HEK293 (cell line): ENCODE measurements at regions not wholly inside any gene's neighbourhood (a gene's known extent, or its start where the extent isn't known, plus 50 kb on each side); places are given as distances from the start of the nearest gene placed in this dataset.

Source experiments
- CTCF ChIP-seq: fragments of 450-650 bp; formaldehyde crosslinking; IDR thresholded peaks from 2 replicates; pipeline ENCODE4 v1.5.1; 2016; ENCODE audit warnings: missing biosample characterization, missing genetic modification characterization
- PRDM1 ChIP-seq: fragments of 450-650 bp; formaldehyde crosslinking; IDR thresholded peaks from 2 replicates; pipeline ENCODE4; 2016; ENCODE audit warnings: missing biosample characterization, missing genetic modification characterization
- REST ChIP-seq: fragments of 450-650 bp; formaldehyde crosslinking; IDR thresholded peaks from 2 replicates; pipeline ENCODE4 v1.5.1; 2016; ENCODE audit warnings: missing biosample characterization, missing genetic modification characterization
- ZBTB7A ChIP-seq: fragments of 450-650 bp; formaldehyde crosslinking; IDR thresholded peaks from 2 replicates; pipeline ENCODE4 v1.5.1; 2016; ENCODE audit warnings: low read depth, missing biosample characterization, missing genetic modification characterization
- ZIC2 ChIP-seq: fragments of 450-650 bp; formaldehyde crosslinking; IDR thresholded peaks from 2 replicates; pipeline ENCODE4 v1.5.1; 2016; ENCODE audit warnings: missing biosample characterization, missing genetic modification characterization
- ZNF501 ChIP-seq: fragments of 450-650 bp; formaldehyde crosslinking; IDR thresholded peaks from 2 replicates; pipeline ENCODE4 v1.5.1; 2016; ENCODE audit warnings: missing biosample characterization, missing genetic modification characterization
- ZNF791 ChIP-seq: fragments of 450-650 bp; formaldehyde crosslinking; IDR thresholded peaks from 2 replicates; pipeline ENCODE4 v1.5.1; 2016; ENCODE audit warnings: missing biosample characterization, missing genetic modification characterization

- no peak for TF ChIP-seq CTCF (tag by site-specific recombination)
- TF ChIP-seq PRDM1 (tag by site-specific recombination): no peak
- TF ChIP-seq ZBTB7A (tag by site-specific recombination): no peak
- TF ChIP-seq REST (tag by site-specific recombination): no peak
- no peak for TF ChIP-seq ZIC2 (tag by site-specific recombination)
- no peak for TF ChIP-seq ZNF501 (tag by site-specific recombination)
- no peak for TF ChIP-seq ZNF791 (tag by site-specific recombination)
Observed at GRCh38 chr2:2704428-2705090, 373.5 kb upstream of the MYT1L start.
